ENCODE measurements at regions not wholly inside any gene's neighbourhood (a gene's known extent, or its start where the extent isn't known, plus 50 kb on each side); places are given as distances from the start of the nearest gene placed in this dataset.

DNA sequence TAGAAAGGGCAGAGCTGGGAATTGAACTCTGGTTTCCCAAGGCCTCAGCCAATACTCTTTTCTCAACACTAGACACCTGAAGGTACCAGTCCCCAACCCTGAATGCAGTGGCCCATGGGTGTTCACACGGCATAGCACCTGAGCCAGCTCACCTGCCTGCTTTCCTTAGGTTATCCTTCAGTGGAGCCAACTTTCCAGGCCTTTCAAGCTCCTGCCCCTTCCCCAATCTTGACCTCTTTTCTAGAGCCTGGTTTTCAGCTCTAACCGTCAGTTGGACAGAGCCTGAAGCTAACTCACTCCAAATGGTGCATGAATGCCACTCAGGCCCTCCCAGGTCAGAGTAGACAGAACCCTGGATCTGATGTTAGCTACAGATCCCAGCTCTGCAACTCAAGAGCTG, 66.1 kb upstream of the ITGA11 start:
- TF ChIP-seq POLR2AphosphoS5 (IDR thresholded peaks at IDR 0.05) (no peak), POLR2A (IDR thresholded peaks at IDR 0.05) (no peak)
